Smooth muscle cell (in vitro differentiated cells): ENCODE measurements at regions not wholly inside any gene's neighbourhood (a gene's known extent, or its start where the extent isn't known, plus 50 kb on each side); places are given as distances from the start of the nearest gene placed in this dataset.

Experiments
- DNase-seq: peaks from one replicate; lab custom pipeline; 2025; ENCODE audit not compliant: unreplicated experiment; lab: John Stamatoyannopoulos, UW
- H2AFZ ChIP-seq: fragments of 200-600 bp; sonication (generic); 2 replicates; pipeline ENCODE4 v1.6.0; 2016; ENCODE audit warnings: antibody characterized with exemption, low read depth, mild to moderate bottlenecking
- H3F3A ChIP-seq: fragments of 200-600 bp; sonication (generic); 2 replicates; pipeline ENCODE4 v1.6.0; 2017; ENCODE audit warnings: antibody characterized with exemption, low read depth
- H3K27ac ChIP-seq: fragments of 200-600 bp; sonication (generic); 2 replicates; pipeline ENCODE4 v1.5.1; 2016; ENCODE audit warnings: low read depth, mild to moderate bottlenecking
- H3K27me3 ChIP-seq: fragments of 200-600 bp; sonication (generic); 2 replicates; pipeline ENCODE4 v1.6.1; 2016; ENCODE audit warnings: low read depth, mild to moderate bottlenecking
- H3K36me3 ChIP-seq: fragments of 200-600 bp; sonication (generic); 2 replicates; pipeline ENCODE4 v1.5.1; 2016; ENCODE audit warnings: low read depth
- H3K4me1 ChIP-seq: fragments of 200-600 bp; sonication (generic); 2 replicates; pipeline ENCODE4 v1.5.1; 2016; ENCODE audit warnings: low read depth
- H3K4me2 ChIP-seq: fragments of 200-600 bp; sonication (generic); 2 replicates; pipeline ENCODE4 v1.6.0; 2016; ENCODE audit warnings: mild to moderate bottlenecking
- H3K4me3 ChIP-seq: fragments of 200-600 bp; sonication (generic); 2 replicates; pipeline ENCODE4 v1.5.1; 2016; ENCODE audit warnings: mild to moderate bottlenecking
- H3K79me2 ChIP-seq: fragments of 200-600 bp; sonication (generic); 2 replicates; pipeline ENCODE4 v1.6.0; 2016; ENCODE audit warnings: low read depth, mild to moderate bottlenecking
- H3K9ac ChIP-seq: fragments of 200-600 bp; sonication (generic); 2 replicates; pipeline ENCODE4 v1.6.0; 2016; ENCODE audit warnings: low read depth
- H3K9me3 ChIP-seq: fragments of 200-600 bp; sonication (generic); replicated peaks from 2 replicates; pipeline ENCODE4 v1.5.1; 2016; ENCODE audit warnings: low read depth
- H4K20me1 ChIP-seq: fragments of 200-600 bp; sonication (generic); 2 replicates; pipeline ENCODE4 v1.6.0; 2016; ENCODE audit warnings: low read depth
- whole genome bisulfite sequencing: methylation state at CpG from one replicate; pipeline ENCODE4 v1.1.7; 2016; ENCODE audit warnings: low lambda C conversion rate; 5-methylcytosine and 5-hydroxymethylcytosine counted together
- TF ChIP-seq, protein P1 (sequence below): fragments of 200-600 bp; sonication (generic); IDR thresholded peaks from 2 replicates; pipeline ENCODE4 v1.5.1; 2017; ENCODE audit warnings: borderline replicate concordance, mild to moderate bottlenecking, antibody characterized with exemption; ENCODE audit not compliant: insufficient read depth, poor library complexity, severe bottlenecking

DNA sequence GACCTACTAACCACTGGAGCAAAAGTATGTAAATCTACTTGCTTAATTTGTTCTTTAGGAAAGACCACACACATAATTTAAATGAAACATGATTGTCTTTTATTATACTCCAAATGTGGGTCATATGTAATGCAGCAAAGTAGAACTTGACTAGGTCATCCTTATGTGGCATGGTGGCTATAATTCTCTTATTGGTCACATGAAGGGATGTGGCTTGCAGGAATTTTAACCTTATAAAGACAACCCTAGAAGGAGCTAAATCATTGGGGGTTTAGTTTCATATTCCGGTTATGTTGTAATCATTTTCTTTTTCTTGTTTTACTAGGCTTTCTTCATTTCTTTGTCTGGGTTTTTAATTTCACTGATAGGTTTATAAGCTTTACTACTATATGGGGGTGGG, 93.9 kb downstream of the SEPTIN7 start:
- H3K79me2 ChIP-seq, result peaks cover 19% of the 10 kb centered on the region
- no peak overlapping the region for H3K4me3 ChIP-seq
- H3K36me3 ChIP-seq, result peaks cover 18% of the 10 kb centered on the region
- H3K9me3 ChIP-seq, result no peaks in the 10 kb centered on the region
- no peaks in the 10 kb centered on the region for H3K4me1 ChIP-seq
- no peak overlapping the region for H3K9ac ChIP-seq
- no peak overlapping the region for H3K27ac ChIP-seq
- no peak overlapping the region for H2AFZ ChIP-seq
- no peaks in the 10 kb centered on the region for H4K20me1 ChIP-seq
- H3K27me3 ChIP-seq, result no peaks in the 10 kb centered on the region
- no peak overlapping the region for H3K4me2 ChIP-seq
- no peak for DNase-seq
- H3F3A ChIP-seq, result peaks cover 5% of the 10 kb centered on the region
- WGBS, result 97% methylated on average over 1 of the region's 1 CpG
- TF ChIP-seq, protein P1, sequence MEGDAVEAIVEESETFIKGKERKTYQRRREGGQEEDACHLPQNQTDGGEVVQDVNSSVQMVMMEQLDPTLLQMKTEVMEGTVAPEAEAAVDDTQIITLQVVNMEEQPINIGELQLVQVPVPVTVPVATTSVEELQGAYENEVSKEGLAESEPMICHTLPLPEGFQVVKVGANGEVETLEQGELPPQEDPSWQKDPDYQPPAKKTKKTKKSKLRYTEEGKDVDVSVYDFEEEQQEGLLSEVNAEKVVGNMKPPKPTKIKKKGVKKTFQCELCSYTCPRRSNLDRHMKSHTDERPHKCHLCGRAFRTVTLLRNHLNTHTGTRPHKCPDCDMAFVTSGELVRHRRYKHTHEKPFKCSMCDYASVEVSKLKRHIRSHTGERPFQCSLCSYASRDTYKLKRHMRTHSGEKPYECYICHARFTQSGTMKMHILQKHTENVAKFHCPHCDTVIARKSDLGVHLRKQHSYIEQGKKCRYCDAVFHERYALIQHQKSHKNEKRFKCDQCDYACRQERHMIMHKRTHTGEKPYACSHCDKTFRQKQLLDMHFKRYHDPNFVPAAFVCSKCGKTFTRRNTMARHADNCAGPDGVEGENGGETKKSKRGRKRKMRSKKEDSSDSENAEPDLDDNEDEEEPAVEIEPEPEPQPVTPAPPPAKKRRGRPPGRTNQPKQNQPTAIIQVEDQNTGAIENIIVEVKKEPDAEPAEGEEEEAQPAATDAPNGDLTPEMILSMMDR, result no peak

DNA sequence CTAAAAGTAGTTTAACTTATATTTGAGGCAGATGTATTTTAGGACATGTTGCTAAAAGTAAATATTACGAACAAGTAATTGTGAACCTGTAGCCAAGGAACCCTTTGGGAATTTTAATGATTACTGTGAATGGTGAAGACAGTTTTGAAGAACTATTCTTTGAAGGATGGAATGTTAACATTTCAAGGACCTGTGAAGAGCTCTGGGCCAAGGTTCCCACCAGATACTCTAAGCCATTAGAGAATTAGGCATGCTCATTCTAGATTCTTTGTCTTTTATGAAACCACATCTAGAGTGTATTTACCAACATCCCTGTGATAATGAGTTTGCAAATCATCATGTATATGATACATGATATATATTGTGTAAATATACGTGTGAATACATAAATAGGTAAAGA, 99.8 kb downstream of the SEPTIN7 start:
- Histone ChIP-seq H4K20me1 (no peaks in the 10 kb centered on the region), H3K9me3 (no peaks in the 10 kb centered on the region), H2AFZ (no peak overlapping the region), H3K27me3 (no peaks in the 10 kb centered on the region), H3K9ac (no peak overlapping the region), H3K4me3 (no peak overlapping the region), H3K36me3 (peaks cover 29% of the 10 kb centered on the region), H3K4me1 (no peaks in the 10 kb centered on the region), H3K4me2 (no peak overlapping the region), H3F3A (peaks cover 22% of the 10 kb centered on the region), H3K79me2 (no peaks in the 10 kb centered on the region), H3K27ac (no peak overlapping the region)
- TF ChIP-seq, protein P1, result no peak
- 98% methylated on average over 2 of the region's 2 CpGs for WGBS
- no peak for DNase-seq

DNA sequence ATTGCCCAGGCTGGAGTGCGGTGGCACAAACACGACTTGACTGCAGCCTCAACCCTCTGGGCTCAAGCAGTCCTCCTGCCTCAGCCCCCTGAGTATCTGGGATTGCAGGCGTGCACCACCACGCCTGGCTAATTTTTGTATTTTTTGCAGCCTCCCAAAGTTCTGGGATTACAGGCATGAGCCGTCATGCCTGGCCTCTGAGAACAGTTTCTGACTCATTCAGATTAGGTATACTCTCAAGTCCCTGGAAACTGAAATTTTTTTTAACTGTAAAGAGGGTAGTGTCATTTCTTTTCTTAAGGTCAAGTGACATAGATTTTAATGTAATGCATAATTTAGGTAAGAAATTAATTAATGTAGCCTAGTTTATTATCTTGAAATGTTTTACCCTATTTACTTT, 104.7 kb downstream of the SEPTIN7 start:
- Histone ChIP-seq H2AFZ (no peak overlapping the region), H3K4me2 (no peak overlapping the region), H3K36me3 (peaks cover 13% of the 10 kb centered on the region), H3K27me3 (no peaks in the 10 kb centered on the region), H3F3A (peaks cover 18% of the 10 kb centered on the region), H3K4me3 (no peak overlapping the region), H3K9me3 (no peaks in the 10 kb centered on the region), H3K79me2 (no peaks in the 10 kb centered on the region), H3K27ac (peak overlapping the region; percentile 28), H3K4me1 (peaks cover 4% of the 10 kb centered on the region), H3K9ac (no peak overlapping the region), H4K20me1 (peaks cover 6% of the 10 kb centered on the region)
- TF ChIP-seq, protein P1, result no peak
- WGBS, result 33% methylated on average over 5 of the region's 5 CpGs
- no peak for DNase-seq

DNA sequence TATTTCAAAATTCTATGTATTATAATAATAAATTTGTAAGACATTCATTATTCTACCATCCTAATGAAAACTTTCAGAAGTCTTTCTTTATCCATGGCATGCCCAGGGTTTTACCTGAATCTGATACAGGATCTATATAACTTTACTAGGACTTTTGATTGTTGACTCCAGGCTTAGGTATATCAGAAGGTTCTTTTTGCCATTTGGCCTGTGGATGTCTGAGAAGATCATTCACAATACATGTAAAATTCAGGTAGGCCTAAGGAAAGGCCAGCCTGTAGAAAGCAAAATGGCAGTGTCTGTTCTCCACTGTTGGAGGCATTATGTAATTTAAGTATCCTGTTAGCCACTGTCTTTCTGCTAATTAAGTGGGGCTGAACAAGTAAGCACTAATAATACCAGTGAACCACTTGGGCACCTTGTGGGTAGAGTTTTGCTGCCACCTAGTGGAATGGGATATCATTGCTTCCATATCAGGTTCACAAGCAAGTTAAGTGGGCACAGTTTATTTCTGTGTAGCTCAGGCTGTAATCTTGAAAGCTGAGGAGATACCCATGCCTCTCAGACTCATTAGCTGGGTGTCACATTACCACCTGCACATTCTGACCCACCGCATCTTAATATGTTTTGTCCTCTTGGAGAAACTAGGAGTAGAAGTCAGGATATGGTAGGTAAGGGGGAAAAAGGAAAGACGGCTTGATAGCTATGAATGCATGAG, 105.5 kb downstream of the SEPTIN7 start:
- H3K9me3 ChIP-seq, result no peaks in the 10 kb centered on the region
- peaks cover 4% of the 10 kb centered on the region for H3K4me1 ChIP-seq
- no peak overlapping the region for H3K4me3 ChIP-seq
- H4K20me1 ChIP-seq, result peaks cover 6% of the 10 kb centered on the region
- no peak overlapping the region for H2AFZ ChIP-seq
- peaks cover 18% of the 10 kb centered on the region for H3F3A ChIP-seq
- H3K4me2 ChIP-seq, result no peak overlapping the region
- no peak for DNase-seq
- H3K9ac ChIP-seq, result no peak overlapping the region
- peak overlapping the region; percentile 28 for H3K27ac ChIP-seq
- H3K36me3 ChIP-seq, result peaks cover 13% of the 10 kb centered on the region
- TF ChIP-seq, protein P1, result peak; percentile 85
- no peaks in the 10 kb centered on the region for H3K27me3 ChIP-seq
- WGBS, result 60% methylated on average over 2 of the region's 2 CpGs
- no peaks in the 10 kb centered on the region for H3K79me2 ChIP-seq
